HG03457 (cell line): ENCODE measurements at regions not wholly inside any gene's neighbourhood (a gene's known extent, or its start where the extent isn't known, plus 50 kb on each side); places are given as distances from the start of the nearest gene placed in this dataset.
"Not testable (repeated sequence)": the region's sequence is repeated elsewhere in the genome, so short reads cannot be mapped to it uniquely, and the experiment has no call there.

Experiments
- ATAC-seq: cut with Tn5 transposase; IDR thresholded peaks from one replicate; pipeline ENCODE4 v1.9.1; 2021; ENCODE audit warnings: moderate number of reproducible peaks; ENCODE audit not compliant: unreplicated experiment

- ATAC-seq, result no peak
Observed at GRCh38 chr16:88128556-88128955, 177.3 kb downstream of the BANP start.

GRCh38 chr16:88129133-88129532, 177.9 kb downstream of the BANP start:
- ATAC-seq, result not testable (repeated sequence)

- no peak for ATAC-seq
Observed at GRCh38 chr16:88130016-88130415, 178.8 kb downstream of the BANP start.

GRCh38 chr16:88130681-88131080, 179.4 kb downstream of the BANP start:
- no peak for ATAC-seq

GRCh38 chr16:88131256-88131655, 180.0 kb downstream of the BANP start:
- ATAC-seq, result no peak

GRCh38 chr16:88131966-88132365, 180.7 kb downstream of the BANP start:
- ATAC-seq, result no peak

- no peak for ATAC-seq
Observed at GRCh38 chr16:88132836-88133506, 181.7 kb downstream of the BANP start.

GRCh38 chr16:88133507-88133843, 182.2 kb downstream of the BANP start:
- no peak for ATAC-seq

- ATAC-seq, result not testable (repeated sequence)
Observed at GRCh38 chr16:88134172-88134898, 183.1 kb downstream of the BANP start.

- not testable (repeated sequence) for ATAC-seq
Observed at GRCh38 chr16:88134899-88135682, 183.9 kb downstream of the BANP start.

GRCh38 chr16:88136211-88136713, 185.0 kb downstream of the BANP start:
- ATAC-seq, result not testable (repeated sequence)

GRCh38 chr16:88136939-88137338, 185.7 kb downstream of the BANP start:
- not testable (repeated sequence) for ATAC-seq

- not testable (repeated sequence) for ATAC-seq
Observed at GRCh38 chr16:88139141-88139540, 187.9 kb downstream of the BANP start.

- ATAC-seq, result not testable (repeated sequence)
Observed at GRCh38 chr16:88140195-88140594, 189.0 kb downstream of the BANP start.

GRCh38 chr16:88141580-88141979, 190.3 kb downstream of the BANP start:
- no peak for ATAC-seq

- not testable (repeated sequence) for ATAC-seq
Observed at GRCh38 chr16:88142056-88142935, 191.1 kb downstream of the BANP start.

GRCh38 chr16:88143122-88144027, 192.1 kb downstream of the BANP start:
- ATAC-seq, result not testable (repeated sequence)

- no peak for ATAC-seq
Observed at GRCh38 chr16:88144028-88144511, 192.8 kb downstream of the BANP start.

- not testable (repeated sequence) for ATAC-seq
Observed at GRCh38 chr16:88145376-88145775, 194.1 kb downstream of the BANP start.
